HG02852 (cell line): ENCODE measurements at regions not wholly inside any gene's neighbourhood (a gene's known extent, or its start where the extent isn't known, plus 50 kb on each side); places are given as distances from the start of the nearest gene placed in this dataset.
"Not testable (repeated sequence)": the region's sequence is repeated elsewhere in the genome, so short reads cannot be mapped to it uniquely, and the experiment has no call there.

ENCODE experiments used
- ATAC-seq: cut with Tn5 transposase; IDR thresholded peaks from one replicate; pipeline ENCODE4 v1.9.1; 2021; ENCODE audit warnings: mild to moderate bottlenecking, moderate library complexity; ENCODE audit not compliant: unreplicated experiment

DNA sequence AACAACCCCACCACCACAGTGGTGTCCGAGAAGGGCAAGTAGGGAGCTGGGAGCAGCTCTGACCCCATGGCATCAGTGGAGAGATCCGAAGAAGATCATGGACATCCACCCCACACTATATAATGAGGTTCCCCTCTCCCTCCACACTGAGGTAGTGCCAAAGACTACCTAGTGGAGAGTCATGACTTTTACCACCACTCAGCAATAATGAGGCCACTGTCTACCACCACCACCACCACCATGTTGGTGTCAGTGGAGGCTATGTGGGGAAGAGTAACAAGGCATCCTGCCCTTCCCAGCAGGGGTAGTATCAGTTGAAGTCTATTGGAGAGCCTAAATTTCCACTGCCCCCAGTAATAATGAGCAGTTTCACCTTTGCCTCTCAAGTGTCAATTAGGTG, 321.7 kb upstream of the ZC3H15 start:
- no peak for ATAC-seq

DNA sequence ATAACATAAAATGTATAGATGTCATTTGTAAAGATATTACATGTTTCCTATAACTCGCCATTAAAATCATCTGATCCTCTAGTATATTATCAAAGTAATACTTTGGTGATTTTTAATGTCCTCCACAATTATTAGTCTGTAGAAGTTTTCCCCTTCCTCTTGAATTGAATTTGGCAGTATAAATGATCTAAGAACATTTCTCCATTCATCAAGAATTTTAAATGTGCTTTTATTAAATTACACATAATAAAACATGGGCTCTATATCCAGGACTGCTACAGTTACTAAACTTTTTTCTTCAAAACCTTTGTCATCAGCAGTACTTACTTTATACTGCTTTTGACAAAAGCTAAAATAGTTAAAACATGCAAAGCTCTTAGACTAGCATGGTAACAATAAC, 315.4 kb upstream of the ZC3H15 start:
- ATAC-seq: no peak

DNA sequence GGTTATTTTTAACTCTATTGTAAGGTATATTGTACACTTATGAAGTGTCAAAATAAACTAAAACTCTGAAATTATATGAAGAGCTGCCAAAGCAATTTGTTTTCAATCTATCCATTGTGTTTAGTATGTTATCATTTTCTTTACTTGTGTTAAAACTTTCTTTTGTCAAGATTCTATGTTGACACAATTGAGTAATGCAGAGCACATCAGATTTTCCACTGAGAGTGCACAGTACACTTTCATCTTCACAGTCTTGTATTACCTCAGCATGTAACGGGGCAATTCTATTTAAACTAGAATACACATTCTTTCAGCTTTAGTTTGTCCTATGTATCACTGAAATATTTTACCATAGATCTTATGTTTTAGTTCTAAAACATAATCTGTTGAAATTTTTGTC, 304.4 kb upstream of the ZC3H15 start:
- ATAC-seq: no peak

DNA sequence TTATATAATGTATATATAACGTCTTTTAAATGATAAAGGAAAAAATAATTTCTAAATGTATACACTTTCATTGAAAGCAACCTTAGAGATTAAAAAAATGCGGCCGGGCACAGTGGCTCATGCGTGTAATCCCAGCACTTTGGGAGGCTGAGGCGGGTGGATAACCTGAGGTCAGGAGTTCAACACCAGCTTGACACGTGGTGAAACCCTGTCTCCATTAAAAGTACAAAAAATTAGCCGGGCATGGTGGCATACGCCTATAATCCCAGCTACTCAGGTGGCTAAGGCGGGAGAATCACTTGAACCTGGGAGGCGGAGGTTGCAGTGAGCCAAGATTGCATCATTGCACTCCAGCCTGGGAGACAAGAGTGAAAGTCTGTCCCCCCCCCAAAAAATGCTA, 303.7 kb upstream of the ZC3H15 start:
- ATAC-seq: not testable (repeated sequence)

DNA sequence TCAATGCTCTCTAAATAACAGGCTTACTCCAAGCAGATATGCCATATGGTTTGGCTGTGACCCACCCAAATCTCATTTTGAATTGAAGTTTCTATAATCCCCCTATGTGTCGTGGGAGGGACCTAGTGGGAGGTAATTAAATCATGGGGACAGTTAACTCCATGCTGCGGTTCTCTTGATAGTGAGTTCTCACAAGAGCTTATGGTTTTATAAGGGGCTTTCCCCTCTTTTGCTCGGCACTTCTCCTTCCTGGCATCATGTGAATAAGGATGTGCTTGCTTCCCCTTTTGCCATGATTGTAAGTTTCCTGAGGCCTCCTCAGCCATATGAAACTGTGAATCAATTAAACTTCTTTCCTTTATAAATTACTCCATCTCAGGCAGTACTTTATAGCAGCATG, 302.7 kb upstream of the ZC3H15 start:
- ATAC-seq: no peak

DNA sequence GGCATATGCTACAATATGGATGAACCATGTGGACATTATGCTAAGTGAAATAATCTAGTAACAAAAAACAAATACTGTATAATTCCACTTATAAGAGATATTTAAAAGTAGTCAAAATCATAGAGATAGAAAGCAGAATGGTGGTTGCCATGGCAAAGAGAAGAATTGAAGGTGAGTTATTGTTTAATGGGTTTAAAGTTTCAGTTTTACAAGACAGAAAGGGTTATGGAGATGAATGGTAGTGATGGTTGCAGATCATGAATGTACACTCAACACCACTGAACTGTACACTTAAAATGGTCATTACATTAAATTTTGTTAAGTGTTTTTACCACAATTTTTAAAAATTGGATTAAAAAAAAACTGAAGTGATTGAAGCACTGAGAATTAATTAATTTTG, 298.2 kb upstream of the ZC3H15 start:
- ATAC-seq: no peak

DNA sequence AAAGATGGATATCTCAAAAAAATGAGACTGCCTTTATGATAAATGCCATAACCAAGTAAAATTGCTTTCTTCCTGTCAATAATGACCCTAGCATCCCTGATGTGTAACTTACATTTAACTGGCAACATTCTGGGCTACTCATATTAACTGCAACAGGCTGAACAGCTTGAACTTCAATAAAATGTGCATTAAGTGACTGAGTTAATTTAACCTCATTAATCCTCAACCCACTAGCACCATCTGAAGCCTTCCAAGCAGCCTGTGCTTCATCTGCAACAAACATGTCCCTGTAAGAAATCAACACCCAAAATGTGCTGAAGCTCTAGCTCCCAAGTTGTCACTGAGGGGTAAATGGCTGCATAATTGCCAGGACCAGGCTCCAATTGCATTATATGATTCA, 296.2 kb upstream of the ZC3H15 start:
- ATAC-seq: no peak

DNA sequence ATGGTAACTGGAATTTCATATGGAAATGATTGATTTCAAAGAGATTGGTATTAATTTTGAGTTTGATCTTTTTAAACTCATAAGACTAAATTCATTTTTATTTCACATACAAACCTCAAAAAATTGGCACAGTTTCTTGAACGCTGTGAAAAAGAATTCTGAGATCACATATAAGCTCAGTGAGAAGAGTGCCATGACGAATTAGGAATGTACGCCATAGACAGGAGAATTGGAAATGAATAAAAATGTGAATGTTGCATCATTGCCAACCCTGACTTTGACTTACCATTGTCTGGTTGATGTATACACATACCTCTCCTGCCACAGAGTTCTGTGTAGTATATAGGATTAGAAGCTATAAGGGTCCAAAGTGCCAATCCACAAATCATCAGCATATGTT, 290.4 kb upstream of the ZC3H15 start:
- no peak for ATAC-seq

DNA sequence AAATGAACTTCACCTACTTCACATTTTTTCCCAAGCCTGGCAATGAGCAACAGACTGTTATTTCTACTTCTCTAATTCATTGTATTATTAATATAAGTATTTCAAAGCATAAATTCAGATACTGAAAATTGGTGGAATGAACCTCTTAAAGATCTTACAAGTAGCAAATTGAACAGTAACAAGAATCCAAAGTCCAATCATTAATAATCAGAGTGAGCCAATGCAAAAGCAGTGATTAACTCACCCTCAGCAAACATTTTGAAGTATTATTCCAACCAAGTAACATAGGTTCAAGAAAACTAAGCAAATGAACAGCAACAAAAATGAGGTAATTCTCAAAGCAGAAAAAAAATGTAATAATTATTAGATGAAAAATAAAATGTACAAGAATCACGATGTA, 288.1 kb upstream of the ZC3H15 start:
- no peak for ATAC-seq

DNA sequence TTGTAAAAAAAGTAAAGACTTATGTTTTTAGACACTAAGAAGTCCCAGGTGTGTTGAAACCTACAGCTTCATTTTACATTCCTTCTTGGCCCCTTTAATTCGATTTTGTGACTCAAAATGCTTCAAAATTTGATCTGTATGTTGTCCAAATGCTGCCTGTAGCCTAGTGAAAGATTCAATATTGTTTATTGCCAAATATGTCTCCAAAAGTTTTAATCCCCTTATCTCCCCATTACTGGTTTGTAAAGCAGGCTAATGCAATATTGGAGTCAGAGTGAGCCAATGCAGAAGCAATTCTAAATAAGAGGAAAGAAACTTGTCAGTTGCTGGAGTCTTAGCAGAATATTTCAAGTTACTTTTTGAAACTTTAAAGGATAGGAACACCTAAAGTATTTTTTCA, 287.0 kb upstream of the ZC3H15 start:
- ATAC-seq: no peak

DNA sequence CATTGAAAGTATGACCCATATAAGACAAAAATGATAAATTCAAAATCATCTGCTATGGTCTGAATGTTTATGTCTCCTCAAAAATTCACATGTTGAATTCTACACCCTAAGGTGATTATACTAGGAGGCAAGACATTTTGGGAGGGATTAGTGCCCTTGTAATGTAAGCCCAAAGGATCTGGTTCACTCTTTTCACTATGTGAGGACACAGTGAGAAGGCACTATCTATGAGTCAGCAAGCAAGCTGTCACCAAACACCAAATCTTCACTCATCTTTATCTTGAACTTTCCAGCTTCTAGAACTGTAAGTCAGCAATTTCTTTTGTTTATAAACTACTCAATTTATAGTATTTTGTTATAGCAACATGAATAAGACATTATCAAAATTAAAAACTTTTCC, 284.7 kb upstream of the ZC3H15 start:
- no peak for ATAC-seq

DNA sequence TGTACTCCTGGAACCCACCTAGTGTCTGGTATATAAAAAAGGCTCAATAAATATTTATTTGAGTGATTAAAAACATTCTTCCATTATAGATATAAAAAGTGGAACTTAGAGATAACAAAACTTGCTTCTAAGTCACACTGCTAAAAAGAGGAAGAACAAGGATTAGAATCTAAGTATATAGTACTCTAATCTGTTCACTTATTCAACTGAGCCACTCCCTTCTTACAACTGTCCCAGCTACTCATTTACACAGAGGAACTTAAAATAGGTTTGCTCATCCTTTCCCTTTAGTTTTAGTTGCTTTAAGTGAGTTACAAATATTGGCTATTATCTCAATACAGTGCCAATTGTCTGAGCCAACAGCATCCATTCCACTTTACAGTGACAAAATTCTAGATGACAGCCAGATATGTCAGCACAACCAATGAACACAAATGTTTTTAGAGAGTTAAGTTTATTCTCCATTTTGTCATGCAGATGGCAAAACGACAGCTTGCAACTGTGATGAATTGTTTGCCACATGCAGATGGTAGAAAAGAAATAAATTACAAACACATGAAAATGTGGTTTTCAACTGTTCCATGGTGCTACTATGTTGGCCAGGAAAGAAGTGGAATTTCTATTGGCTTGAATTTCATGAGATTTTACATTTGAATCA, 280.7 kb upstream of the ZC3H15 start:
- ATAC-seq: no peak

DNA sequence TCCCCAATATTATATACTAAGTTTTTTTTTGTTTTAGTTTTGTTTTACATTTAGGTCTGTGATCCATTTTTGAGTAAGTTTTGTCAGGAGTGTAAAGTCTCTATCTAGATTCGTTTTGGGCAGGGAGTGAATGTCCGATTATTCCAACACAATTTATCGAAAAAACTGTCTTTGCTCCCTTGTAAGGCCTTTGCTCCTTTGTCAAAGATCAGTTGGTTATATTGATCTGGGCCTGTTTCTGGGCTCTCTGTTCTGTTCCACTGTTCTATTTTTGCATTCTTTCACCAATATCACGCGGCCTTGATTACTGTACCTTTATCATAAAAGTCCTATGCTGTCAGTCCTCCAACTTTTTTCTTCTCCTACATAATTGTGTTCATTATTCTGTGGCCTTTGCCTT, 276.5 kb upstream of the ZC3H15 start:
- ATAC-seq: no peak

DNA sequence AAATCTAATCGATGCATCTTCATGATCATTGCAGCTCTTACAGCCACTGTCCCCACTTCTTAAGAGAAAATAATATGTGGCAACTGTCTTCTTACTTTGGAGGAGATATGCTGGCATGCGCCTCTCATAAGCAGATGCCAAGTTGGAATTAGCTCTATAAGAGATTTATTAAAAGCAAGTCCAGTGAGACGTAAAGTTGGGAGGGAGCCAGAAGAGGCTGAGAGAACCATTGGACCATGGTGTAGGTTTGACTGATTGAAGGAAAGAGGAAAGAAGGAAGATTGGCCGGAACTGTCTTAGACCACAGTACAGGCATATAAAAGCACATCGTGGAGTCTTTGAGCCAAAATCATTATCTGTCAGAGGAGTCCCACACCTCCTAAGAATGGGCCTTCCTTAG, 265.7 kb upstream of the ZC3H15 start:
- no peak for ATAC-seq

DNA sequence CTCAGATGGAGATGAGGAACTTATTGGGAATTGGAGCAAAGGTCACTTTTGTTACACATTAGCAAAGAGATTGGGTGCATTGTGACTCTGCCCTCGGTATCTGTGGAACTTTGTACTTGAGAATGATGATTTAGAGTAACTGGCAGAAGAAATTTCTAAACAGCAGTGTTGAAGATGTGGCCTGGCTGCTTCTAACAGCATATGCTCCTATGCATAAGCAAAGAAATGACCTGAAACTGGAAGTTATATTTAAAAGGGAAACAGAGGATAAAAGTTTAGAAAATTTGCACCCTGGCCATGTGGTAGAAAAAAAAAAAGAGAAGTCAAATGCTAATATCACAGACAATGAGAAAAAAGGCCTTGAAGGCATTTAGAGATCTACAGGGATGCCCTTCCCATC, 256.8 kb upstream of the ZC3H15 start:
- ATAC-seq: no peak

DNA sequence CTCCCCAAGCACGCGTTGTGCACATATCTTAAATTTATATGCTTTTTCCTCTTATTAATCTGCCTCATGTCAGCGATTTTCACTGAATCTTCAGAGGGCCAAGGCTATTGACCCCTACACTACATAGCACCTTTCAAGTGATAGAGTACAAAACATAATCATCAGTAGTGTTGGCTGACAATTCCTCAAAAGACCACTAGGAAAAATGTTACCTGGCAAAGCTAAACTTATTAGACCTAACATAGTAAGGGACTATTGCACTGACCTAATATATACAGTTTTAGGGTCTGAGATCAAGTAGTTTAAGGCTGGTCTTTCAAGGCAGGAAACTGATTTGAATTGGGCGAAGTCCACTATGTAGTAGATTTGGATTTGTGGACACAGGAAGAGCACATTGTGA, 244.2 kb upstream of the ZC3H15 start:
- ATAC-seq: no peak

DNA sequence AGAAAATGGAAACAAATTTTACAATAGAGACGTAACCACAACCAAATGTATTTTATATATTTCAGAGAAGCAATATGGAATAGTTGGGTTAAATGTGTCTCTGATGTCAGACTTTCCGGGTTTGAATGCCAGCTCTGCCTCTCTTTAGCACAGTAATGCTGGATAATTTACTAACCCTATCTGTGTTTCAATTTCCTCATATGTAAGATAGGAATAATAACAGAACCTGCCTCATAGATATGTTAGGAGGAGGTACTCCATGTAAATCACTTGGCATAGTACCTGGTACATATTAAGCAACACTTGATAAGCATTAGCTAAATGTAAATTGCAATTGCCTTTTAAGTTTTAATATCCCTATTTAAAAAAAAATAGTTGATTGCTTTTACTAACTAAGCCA, 231.3 kb upstream of the ZC3H15 start:
- ATAC-seq: no peak

DNA sequence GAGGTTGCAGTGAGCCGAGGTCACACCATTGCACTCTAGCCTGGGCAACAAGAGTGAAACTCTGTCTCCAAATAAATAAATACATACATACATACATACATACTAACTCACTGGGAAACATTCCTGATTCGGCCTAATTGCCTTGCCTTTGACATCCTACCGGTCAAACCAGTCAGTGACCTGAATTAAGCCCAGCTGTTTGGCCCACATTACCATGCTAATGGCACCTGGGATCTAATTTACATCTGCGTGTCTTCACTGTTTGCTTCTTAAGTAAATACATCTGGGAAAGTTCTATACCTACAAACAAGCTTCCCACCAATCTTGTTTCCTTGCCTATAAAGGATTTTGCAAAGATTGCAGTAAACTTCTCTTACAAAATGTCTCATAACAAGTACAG, 230.2 kb upstream of the ZC3H15 start:
- ATAC-seq: no peak

DNA sequence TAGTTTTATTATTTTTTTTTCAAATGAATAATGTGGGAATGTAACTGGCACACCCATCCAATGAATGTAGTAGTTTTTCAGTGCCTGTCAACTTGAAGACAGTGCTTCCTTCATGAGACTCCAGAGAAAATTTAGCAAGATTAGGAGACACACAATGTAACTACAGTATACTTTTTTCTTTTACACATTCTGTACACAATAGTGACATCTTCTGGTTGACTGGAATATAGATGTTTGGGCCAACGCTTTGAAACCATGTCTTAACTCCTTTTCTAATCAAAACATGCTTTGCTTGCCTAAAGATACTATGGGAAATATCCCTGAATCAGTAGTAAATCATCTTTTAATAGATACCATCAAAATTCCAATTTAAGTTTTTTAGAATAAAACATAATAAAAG, 229.5 kb upstream of the ZC3H15 start:
- ATAC-seq: peak; percentile 88

DNA sequence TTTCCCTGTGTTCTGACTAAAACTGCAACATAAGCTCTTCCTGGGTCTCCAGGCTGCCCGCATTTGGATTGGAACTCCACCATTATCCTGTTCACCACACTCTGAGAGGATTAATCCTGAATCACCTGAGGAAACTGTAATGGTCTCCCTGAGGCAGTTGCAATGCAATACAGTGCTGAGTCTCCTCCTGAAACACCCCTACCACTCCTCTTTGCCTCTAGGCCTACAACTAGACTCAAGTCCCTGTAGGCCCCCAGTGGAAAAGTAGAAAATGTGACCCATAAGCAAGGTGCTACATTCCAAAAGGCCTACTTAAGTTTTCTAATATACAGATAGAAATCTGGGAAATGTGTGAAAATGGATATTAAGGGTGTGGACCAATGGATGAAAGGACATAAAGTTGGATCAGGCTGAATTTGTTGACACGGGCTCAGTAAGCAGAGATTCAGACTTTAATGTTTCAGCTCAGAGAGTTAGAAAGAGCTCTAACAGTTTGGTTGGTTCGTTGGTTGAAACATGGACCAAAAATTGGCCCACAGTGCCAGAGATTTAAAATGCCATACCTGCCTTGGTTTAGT, 222.3 kb upstream of the ZC3H15 start:
- no peak for ATAC-seq

DNA sequence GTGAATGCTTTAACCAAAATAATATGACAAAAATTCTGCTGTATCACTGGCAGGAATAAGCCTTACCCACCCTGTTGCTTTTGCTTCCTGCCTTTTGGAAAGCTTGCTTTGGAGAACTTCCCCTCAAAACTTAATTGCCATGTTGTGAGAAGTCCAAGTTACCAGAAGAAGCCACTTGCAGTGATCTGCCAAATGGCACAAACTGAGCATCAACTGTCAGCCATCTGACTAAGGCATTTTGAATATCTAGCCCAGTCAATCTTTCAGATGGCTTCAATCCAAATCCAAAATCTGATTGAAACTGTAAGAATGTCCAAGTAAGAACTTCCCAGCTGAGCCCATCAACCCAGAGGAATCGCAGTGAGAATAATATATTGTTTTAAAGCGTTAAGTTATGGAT, 216.5 kb upstream of the ZC3H15 start:
- ATAC-seq: no peak

DNA sequence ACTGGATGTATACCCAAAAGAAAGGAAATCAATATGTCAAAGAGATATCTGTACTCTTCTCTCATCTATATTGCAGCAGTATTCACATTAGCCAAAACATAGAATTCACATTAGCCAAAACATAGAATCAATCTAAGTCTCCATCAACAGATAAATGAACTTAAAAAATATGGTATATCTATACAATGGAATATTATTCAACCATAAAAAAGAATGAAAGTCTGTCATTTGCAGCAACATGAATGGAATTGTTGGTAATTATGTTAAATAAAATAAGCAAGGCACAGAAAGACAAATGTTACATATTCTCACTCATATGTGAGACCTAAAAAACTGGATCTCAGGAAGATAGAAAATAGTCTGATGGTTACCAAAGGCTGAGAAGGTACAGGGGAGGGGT, 212.1 kb upstream of the ZC3H15 start:
- no peak for ATAC-seq

DNA sequence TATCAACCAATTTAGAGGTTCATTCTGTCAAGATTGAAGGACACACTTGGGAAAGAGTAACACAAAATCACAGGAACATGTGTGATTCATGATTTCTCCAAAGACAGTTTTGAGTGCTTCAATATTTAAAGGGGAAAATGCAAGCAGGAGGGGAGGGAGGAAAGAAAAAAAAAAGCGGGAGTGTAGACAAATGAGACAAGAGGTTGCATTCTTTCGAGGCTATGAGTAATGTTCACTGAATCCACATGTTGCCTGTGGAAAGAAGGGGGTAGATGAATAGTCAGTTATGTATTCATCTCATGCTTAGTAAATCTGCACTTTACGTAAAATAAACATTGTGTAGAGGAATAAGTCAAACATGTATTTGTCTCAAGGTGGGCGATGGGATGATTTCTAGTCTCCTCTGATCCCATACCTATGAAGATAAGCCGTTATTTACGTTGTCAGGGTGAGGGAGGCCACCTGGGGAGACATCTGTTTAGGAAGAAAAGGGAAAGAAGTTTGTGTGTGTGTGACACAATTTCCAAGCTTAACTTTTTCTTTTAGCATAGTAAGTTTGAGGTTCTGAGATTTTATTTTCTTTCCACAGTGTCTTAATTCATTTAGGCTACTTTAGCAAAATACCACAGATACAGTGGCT, 211.0 kb upstream of the ZC3H15 start:
- no peak for ATAC-seq
